IMR-90 (cell line): ENCODE measurements at regions not wholly inside any gene's neighbourhood (a gene's known extent, or its start where the extent isn't known, plus 50 kb on each side); places are given as distances from the start of the nearest gene placed in this dataset.

Experiments
- ATAC-seq: fragments of 200-7000 bp; cut with Tn5 transposase; 2 replicates; pipeline ENCODE4 v1.9.1; 2020; ENCODE audit warnings: low read depth, mild to moderate bottlenecking, moderate library complexity
- BruUV-seq: library from RNA; stranded (reverse); fragments of 400-500 nt; replicated peaks from 2 replicates; lab custom pipeline; 2021; lab: Mats Ljungman, UMichigan
- CTCF ChIA-PET: fragments of 300-600 bp; formaldehyde crosslinking; extraction: SDS; loops from one replicate; lab custom pipeline; 2021; ENCODE audit warnings: antibody characterized with exemption; lab: Yijun Ruan, JAX
- POLR2A ChIA-PET: fragments of 300-600 bp; sonication (Branson Sonifier 250); formaldehyde crosslinking; loops from one replicate; lab custom pipeline; 2022; ENCODE audit warnings: antibody characterized with exemption; ENCODE audit not compliant: unreplicated experiment; lab: Charles Lee
- DNase-seq: peaks from one replicate; pipeline ENCODE4 v3.0.0; 2013
- H2AFZ ChIP-seq: replicated peaks from 2 replicates; pipeline ENCODE3; 2013; ENCODE audit warnings: low read length, mild to moderate bottlenecking; ENCODE audit not compliant: poor library complexity
- H2AK5ac ChIP-seq: 2 replicates; pipeline ENCODE4 v1.6.1; 2013; ENCODE audit warnings: low read depth, low read length, inconsistent platforms
- H2AK9ac ChIP-seq: replicated peaks from 2 replicates; pipeline ENCODE3; 2013; ENCODE audit warnings: mild to moderate bottlenecking, low read depth, low read length, moderate library complexity; ENCODE audit not compliant: poor library complexity
- H2BK120ac ChIP-seq: 2 replicates; pipeline ENCODE4 v1.6.1; 2013; ENCODE audit warnings: low read depth, low read length, inconsistent platforms
- H2BK15ac ChIP-seq: 3 replicates; pipeline ENCODE4 v1.6.1; 2013; ENCODE audit warnings: low read depth, low read length, inconsistent platforms
- H2BK20ac ChIP-seq: 2 replicates; pipeline ENCODE4 v1.6.1; 2013; ENCODE audit warnings: low read depth, mild to moderate bottlenecking, inconsistent platforms, low read length, moderate library complexity
- H2BK5ac ChIP-seq: 2 replicates; pipeline ENCODE4 v1.6.1; 2013; ENCODE audit warnings: mild to moderate bottlenecking, low read depth, low read length, inconsistent platforms; ENCODE audit not compliant: poor library complexity, severe bottlenecking
- H3K14ac ChIP-seq: replicated peaks from 2 replicates; pipeline ENCODE4 v1.6.1; 2013; ENCODE audit warnings: low read depth, low read length, inconsistent platforms
- H3K18ac ChIP-seq: 2 replicates; pipeline ENCODE4 v1.6.1; 2013; ENCODE audit warnings: low read depth, low read length, control low read depth
- H3K23ac ChIP-seq: 2 replicates; pipeline ENCODE4 v1.6.1; 2013; ENCODE audit warnings: low read depth, low read length, inconsistent platforms
- H3K27ac ChIP-seq: 2 replicates; pipeline ENCODE4 v1.5.1; 2013; ENCODE audit warnings: mild to moderate bottlenecking, control low read depth, low read length; ENCODE audit not compliant: insufficient read depth
- H3K27me3 ChIP-seq: 2 replicates; pipeline ENCODE4 v1.6.1; 2013; ENCODE audit warnings: low read length; ENCODE audit not compliant: control insufficient read depth, insufficient read depth
- H3K36me3 ChIP-seq: 2 replicates; pipeline ENCODE4 v1.6.1; 2013; ENCODE audit warnings: low read length, mixed read lengths; ENCODE audit not compliant: control insufficient read depth, insufficient read depth
- H3K4ac ChIP-seq: 2 replicates; pipeline ENCODE4 v1.6.1; 2013; ENCODE audit warnings: low read depth, low read length, inconsistent platforms
- H3K4me1 ChIP-seq: 2 replicates; pipeline ENCODE4 v1.6.1; 2013; ENCODE audit warnings: low read length, mixed read lengths; ENCODE audit not compliant: control insufficient read depth, insufficient read depth
- H3K4me2 ChIP-seq: 2 replicates; pipeline ENCODE4 v1.6.1; 2013; ENCODE audit warnings: low read depth, mild to moderate bottlenecking, control low read depth, low read length, moderate library complexity
- H3K4me3 ChIP-seq: 2 replicates; pipeline ENCODE4 v1.5.1; 2013; ENCODE audit warnings: low read depth, mild to moderate bottlenecking, control low read depth, low read length, moderate library complexity; ENCODE audit not compliant: insufficient read depth
- H3K56ac ChIP-seq: 2 replicates; pipeline ENCODE4 v1.6.1; 2013; ENCODE audit warnings: low read length, inconsistent platforms; ENCODE audit not compliant: insufficient read depth; ENCODE audit errors: extremely low read depth
- H3K79me1 ChIP-seq, 2 experiments: 2 replicates each; pipeline ENCODE4 v1.6.1; 2013; ENCODE audit warnings: low read length in 2 of 2, inconsistent platforms in 1 of 2, low read depth in 1 of 2
- H3K9ac ChIP-seq: 2 replicates; pipeline ENCODE4 v1.6.1; 2013; ENCODE audit warnings: low read depth, low read length, control low read depth
- H3K9me1 ChIP-seq: 2 replicates; pipeline ENCODE4 v1.6.1; 2013; ENCODE audit warnings: low read length, inconsistent platforms; ENCODE audit not compliant: insufficient read depth
- H3K9me3 ChIP-seq: 2 replicates; pipeline ENCODE4 v1.6.1; 2013; ENCODE audit warnings: low read length; ENCODE audit not compliant: control insufficient read depth, insufficient read depth
- H4K20me1 ChIP-seq: 2 replicates; pipeline ENCODE4 v1.6.1; 2013; ENCODE audit warnings: low read length, inconsistent platforms; ENCODE audit not compliant: insufficient read depth
- H4K5ac ChIP-seq: 2 replicates; pipeline ENCODE4 v1.6.1; 2013; ENCODE audit warnings: mild to moderate bottlenecking, low read depth, low read length, control low read depth
- H4K8ac ChIP-seq, 2 experiments: 2 replicates each; pipeline ENCODE4 v1.6.1; 2013; ENCODE audit warnings: low read depth in 2 of 2, low read length in 2 of 2, control low read depth in 1 of 2, inconsistent platforms in 1 of 2
- H4K91ac ChIP-seq: 2 replicates; pipeline ENCODE4 v1.6.1; 2013; ENCODE audit warnings: low read depth, low read length, inconsistent platforms; ENCODE audit not compliant: insufficient read depth
- BHLHE40 ChIP-seq: fragments of 150-350 bp; IDR thresholded peaks from 2 replicates; pipeline ENCODE4 v1.6.1; 2016; ENCODE audit warnings: mild to moderate bottlenecking, low read depth, low read length
- FOS ChIP-seq: fragments of 150-350 bp; IDR thresholded peaks from 2 replicates; pipeline ENCODE4 v1.6.1; 2016; ENCODE audit warnings: low read depth, low read length
- MAFK ChIP-seq: IDR thresholded peaks from 2 replicates; pipeline ENCODE4 v1.6.1; 2012; ENCODE audit warnings: low read depth, low read length, improper control_type of control experiment
- MAZ ChIP-seq: IDR thresholded peaks from 2 replicates; pipeline ENCODE4 v1.6.1; 2012; ENCODE audit warnings: low read depth, mild to moderate bottlenecking, low read length, improper control_type of control experiment, moderate library complexity, borderline replicate concordance
- NFE2L2 ChIP-seq: fragments of 150-350 bp; IDR thresholded peaks from 2 replicates; pipeline ENCODE4 v1.6.1; 2016; ENCODE audit warnings: low read depth, mild to moderate bottlenecking, low read length
- POLR2A ChIP-seq: IDR thresholded peaks from 2 replicates; pipeline ENCODE4 v1.6.1; 2012; ENCODE audit warnings: mild to moderate bottlenecking, low read depth, low read length
- RAD21 ChIP-seq: IDR thresholded peaks from 2 replicates; pipeline ENCODE4 v1.6.1; 2012; ENCODE audit warnings: low read length, improper control_type of control experiment
- RCOR1 ChIP-seq: IDR thresholded peaks from 2 replicates; pipeline ENCODE4 v1.6.1; 2012; ENCODE audit warnings: mild to moderate bottlenecking, low read length, improper control_type of control experiment; ENCODE audit not compliant: insufficient replicate concordance
- RFX5 ChIP-seq: IDR thresholded peaks from 2 replicates; pipeline ENCODE4 v1.8.0; 2012; ENCODE audit warnings: low read depth, mild to moderate bottlenecking, low read length, moderate library complexity
- SMC3 ChIP-seq: fragments of 150-350 bp; IDR thresholded peaks from 2 replicates; pipeline ENCODE4 v1.6.1; 2016; ENCODE audit warnings: low read depth, mild to moderate bottlenecking, antibody characterized with exemption, low read length, moderate library complexity
- WGBS, 2 experiments: methylation state at CpG; one replicate each; pipeline versions ENCODE4 v1.1.5 to v1.1.7; 2013; ENCODE audit warnings: missing lambda C conversion rate in 2 of 2; ENCODE audit not compliant: insufficient read length in 1 of 2; ENCODE audit errors: extremely low coverage in 2 of 2; 5-methylcytosine and 5-hydroxymethylcytosine counted together
- dilution Hi-C: fragments of 300-500 bp; cut with HindIII; formaldehyde crosslinking; loops from one replicate; pipeline ENCODE4 v1.14.3; 2018; ENCODE audit warnings: low sequenced_read_pairs; ENCODE audit not compliant: unreplicated experiment
- in situ Hi-C: fragments of 300-500 bp; cut with MboI; formaldehyde crosslinking; loops from 3 replicates; pipeline ENCODE4 v1.14.3; 2019; ENCODE audit warnings: low sequenced_read_pairs, inconsistent platforms, mixed read lengths
- intact Hi-C: fragments of 100-400 bp; cut with micrococcal nuclease; formaldehyde crosslinking; loops from 2 replicates; pipeline ENCODE4 v1.10.0; 2022
- TF ChIP-seq, protein P1 (sequence below): conservative IDR thresholded peaks from 2 replicates; pipeline ENCODE4 v1.5.1; 2012; ENCODE audit warnings: mild to moderate bottlenecking, low read depth, low read length, improper control_type of control experiment
- TF ChIP-seq, protein P2 (sequence below): fragments of 150-350 bp; IDR thresholded peaks from 2 replicates; pipeline ENCODE4 v1.6.1; 2016; ENCODE audit warnings: low read depth, mild to moderate bottlenecking, low read length, moderate library complexity, borderline replicate concordance
- TF ChIP-seq, protein P3 (sequence below): fragments of 150-350 bp; IDR thresholded peaks from 2 replicates; pipeline ENCODE4 v1.6.1; 2017; ENCODE audit warnings: mild to moderate bottlenecking, antibody characterized with exemption, low read length, low read depth

DNA sequence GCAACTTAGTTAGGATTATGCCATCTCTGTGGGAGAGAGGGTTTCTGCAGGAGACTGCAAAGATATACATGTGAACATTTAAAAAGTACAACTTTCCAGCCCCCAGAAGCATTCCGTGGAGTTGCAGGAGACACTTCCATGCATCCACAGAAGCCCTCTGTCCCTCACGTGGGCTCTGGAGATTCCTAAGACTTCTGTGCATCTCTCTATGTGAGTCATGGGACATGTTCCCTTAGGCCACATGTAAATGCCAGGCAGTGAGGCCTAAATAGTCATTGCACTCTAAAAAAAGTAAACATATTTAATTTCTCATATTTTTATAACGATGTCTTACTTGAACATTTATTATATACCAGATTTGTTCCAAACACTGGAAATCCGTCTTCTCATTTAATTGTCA is 126.5 kb upstream of the ROPN1 start:
- Histone ChIP-seq H4K8ac (no peak overlapping the region), H2BK120ac (peak overlapping the region; percentile 79), H2BK5ac (no peak overlapping the region), H3K23ac (0 out of 2 replicates have a peak overlapping the region, but pooled peaks have one; percentile 20), H3K9ac (no peak overlapping the region), H3K4me2 (no peak overlapping the region; the same call in 1 of the 2 replicates), H4K91ac (peak overlapping the region; percentile 74; the same call in 1 of the 2 replicates), H3K27me3 (no peaks in the 10 kb centered on the region), H3K9me1 (peaks cover 14% of the 10 kb centered on the region), H3K18ac (no peak overlapping the region; the same call in 1 of the 2 replicates), H3K9me3 (no peaks in the 10 kb centered on the region), H2BK15ac (no peak overlapping the region), H3K79me1 (no peaks in the 10 kb centered on the region), H2BK20ac (peak overlapping the region; percentile 72), H2AFZ (no peak overlapping the region), H3K4me3 (no peak overlapping the region), H2AK5ac (no peak overlapping the region), H3K4ac (peak overlapping the region; percentile 75), H3K14ac (peak overlapping the region; percentile 43; the same call in 1 of the 2 replicates), H4K5ac (no peak overlapping the region), H3K36me3 (no peaks in the 10 kb centered on the region), H2AK9ac (no peak overlapping the region), H4K20me1 (peaks cover 4% of the 10 kb centered on the region; the same call in 1 of the 2 replicates), H3K56ac (no peak overlapping the region), H3K27ac (no peak overlapping the region), H3K4me1 (peaks cover 19% of the 10 kb centered on the region)
- ChIA-PET POLR2A (no interaction called here), CTCF (no interaction called here)
- 20% methylated on average over 1 of the region's 4 CpGs; no CpG with 5 or more reads in 1 of the 2 experiments for WGBS, 2 experiments
- ATAC-seq (peak; percentile 27; the same call in 1 of the 2 replicates), DNase-seq (peak; percentile 47)
- BruUV-seq: no TSS peak
- TF ChIP-seq NFE2L2 (no peak), FOS (no peak), MAFK (no peak), RCOR1 (no peak), RFX5 (no peak), POLR2A (no peak), RAD21 (no peak), BHLHE40 (peak; percentile 15; the same call in 1 of the 2 replicates), MAZ (no peak), SMC3 (no peak)
- TF ChIP-seq, protein P1, sequence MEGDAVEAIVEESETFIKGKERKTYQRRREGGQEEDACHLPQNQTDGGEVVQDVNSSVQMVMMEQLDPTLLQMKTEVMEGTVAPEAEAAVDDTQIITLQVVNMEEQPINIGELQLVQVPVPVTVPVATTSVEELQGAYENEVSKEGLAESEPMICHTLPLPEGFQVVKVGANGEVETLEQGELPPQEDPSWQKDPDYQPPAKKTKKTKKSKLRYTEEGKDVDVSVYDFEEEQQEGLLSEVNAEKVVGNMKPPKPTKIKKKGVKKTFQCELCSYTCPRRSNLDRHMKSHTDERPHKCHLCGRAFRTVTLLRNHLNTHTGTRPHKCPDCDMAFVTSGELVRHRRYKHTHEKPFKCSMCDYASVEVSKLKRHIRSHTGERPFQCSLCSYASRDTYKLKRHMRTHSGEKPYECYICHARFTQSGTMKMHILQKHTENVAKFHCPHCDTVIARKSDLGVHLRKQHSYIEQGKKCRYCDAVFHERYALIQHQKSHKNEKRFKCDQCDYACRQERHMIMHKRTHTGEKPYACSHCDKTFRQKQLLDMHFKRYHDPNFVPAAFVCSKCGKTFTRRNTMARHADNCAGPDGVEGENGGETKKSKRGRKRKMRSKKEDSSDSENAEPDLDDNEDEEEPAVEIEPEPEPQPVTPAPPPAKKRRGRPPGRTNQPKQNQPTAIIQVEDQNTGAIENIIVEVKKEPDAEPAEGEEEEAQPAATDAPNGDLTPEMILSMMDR: no peak
- TF ChIP-seq, protein P2, sequence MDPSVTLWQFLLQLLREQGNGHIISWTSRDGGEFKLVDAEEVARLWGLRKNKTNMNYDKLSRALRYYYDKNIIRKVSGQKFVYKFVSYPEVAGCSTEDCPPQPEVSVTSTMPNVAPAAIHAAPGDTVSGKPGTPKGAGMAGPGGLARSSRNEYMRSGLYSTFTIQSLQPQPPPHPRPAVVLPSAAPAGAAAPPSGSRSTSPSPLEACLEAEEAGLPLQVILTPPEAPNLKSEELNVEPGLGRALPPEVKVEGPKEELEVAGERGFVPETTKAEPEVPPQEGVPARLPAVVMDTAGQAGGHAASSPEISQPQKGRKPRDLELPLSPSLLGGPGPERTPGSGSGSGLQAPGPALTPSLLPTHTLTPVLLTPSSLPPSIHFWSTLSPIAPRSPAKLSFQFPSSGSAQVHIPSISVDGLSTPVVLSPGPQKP: no peak
- TF ChIP-seq, protein P3, sequence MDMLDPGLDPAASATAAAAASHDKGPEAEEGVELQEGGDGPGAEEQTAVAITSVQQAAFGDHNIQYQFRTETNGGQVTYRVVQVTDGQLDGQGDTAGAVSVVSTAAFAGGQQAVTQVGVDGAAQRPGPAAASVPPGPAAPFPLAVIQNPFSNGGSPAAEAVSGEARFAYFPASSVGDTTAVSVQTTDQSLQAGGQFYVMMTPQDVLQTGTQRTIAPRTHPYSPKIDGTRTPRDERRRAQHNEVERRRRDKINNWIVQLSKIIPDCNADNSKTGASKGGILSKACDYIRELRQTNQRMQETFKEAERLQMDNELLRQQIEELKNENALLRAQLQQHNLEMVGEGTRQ: peak; percentile 79
- dilution Hi-C loops (no loop called here), in situ Hi-C loops (no loop called here), intact Hi-C loops (no loop called here)
